ENCODE measurements at regions not wholly inside any gene's neighbourhood (a gene's known extent, or its start where the extent isn't known, plus 50 kb on each side); places are given as distances from the start of the nearest gene placed in this dataset.

DNA sequence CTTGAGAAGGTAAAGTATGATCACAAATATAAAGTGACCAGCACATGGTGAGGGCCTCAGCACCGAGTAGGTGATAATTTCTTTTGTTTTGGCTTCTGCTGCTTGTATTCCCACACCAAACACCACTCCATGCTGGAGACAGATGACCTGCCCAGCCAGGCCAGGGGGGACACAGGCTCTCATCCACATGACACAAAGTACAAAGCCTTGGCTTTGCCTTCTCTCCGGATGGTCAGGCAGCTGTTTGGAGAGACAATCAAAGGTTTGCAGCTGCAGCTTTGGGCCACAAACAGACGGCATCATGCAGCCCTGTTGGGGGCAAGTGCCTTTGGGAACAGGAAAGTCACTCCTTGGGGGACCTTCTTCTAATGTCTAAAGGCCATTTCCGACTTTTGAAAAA is 226.2 kb upstream of the KLF4 start:
- TF ChIP-seq, protein P1, sequence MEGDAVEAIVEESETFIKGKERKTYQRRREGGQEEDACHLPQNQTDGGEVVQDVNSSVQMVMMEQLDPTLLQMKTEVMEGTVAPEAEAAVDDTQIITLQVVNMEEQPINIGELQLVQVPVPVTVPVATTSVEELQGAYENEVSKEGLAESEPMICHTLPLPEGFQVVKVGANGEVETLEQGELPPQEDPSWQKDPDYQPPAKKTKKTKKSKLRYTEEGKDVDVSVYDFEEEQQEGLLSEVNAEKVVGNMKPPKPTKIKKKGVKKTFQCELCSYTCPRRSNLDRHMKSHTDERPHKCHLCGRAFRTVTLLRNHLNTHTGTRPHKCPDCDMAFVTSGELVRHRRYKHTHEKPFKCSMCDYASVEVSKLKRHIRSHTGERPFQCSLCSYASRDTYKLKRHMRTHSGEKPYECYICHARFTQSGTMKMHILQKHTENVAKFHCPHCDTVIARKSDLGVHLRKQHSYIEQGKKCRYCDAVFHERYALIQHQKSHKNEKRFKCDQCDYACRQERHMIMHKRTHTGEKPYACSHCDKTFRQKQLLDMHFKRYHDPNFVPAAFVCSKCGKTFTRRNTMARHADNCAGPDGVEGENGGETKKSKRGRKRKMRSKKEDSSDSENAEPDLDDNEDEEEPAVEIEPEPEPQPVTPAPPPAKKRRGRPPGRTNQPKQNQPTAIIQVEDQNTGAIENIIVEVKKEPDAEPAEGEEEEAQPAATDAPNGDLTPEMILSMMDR (IDR thresholded peaks at IDR 0.05) = no peak
- TF ChIP-seq POLR2AphosphoS5 (IDR thresholded peaks at IDR 0.05; ENCODE audit: insufficient read depth in 1 of 2, low read depth in 1 of 2) = no peak
- TF ChIP-seq POLR2A (IDR thresholded peaks at IDR 0.05) = no peak

Measured in vagina (tissue), 2 donors.